ENCODE measurements at regions not wholly inside any gene's neighbourhood (a gene's known extent, or its start where the extent isn't known, plus 50 kb on each side); places are given as distances from the start of the nearest gene placed in this dataset.

DNA sequence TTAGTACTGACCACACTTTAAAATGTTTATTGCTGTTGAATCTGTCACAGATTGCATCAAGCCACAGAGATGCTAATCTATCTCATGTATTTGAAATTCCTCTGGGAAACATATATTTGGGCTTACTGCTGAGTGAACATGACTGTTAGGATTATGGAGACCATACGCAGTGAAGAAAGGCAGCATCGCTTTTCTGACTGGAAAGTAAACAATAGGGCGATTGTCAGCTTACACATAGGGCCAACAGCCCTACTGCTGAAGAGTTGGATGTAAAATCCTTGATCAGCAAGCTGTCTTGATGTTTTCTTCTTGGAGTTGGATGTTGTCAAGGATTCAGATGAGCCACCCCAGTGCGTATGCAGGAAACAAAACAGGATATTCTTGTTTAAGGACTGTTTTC, 368.7 kb upstream of the ADGRL2 start:
- TF ChIP-seq, protein P1, sequence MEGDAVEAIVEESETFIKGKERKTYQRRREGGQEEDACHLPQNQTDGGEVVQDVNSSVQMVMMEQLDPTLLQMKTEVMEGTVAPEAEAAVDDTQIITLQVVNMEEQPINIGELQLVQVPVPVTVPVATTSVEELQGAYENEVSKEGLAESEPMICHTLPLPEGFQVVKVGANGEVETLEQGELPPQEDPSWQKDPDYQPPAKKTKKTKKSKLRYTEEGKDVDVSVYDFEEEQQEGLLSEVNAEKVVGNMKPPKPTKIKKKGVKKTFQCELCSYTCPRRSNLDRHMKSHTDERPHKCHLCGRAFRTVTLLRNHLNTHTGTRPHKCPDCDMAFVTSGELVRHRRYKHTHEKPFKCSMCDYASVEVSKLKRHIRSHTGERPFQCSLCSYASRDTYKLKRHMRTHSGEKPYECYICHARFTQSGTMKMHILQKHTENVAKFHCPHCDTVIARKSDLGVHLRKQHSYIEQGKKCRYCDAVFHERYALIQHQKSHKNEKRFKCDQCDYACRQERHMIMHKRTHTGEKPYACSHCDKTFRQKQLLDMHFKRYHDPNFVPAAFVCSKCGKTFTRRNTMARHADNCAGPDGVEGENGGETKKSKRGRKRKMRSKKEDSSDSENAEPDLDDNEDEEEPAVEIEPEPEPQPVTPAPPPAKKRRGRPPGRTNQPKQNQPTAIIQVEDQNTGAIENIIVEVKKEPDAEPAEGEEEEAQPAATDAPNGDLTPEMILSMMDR (conservative IDR thresholded peaks at IDR 0.05; ENCODE audit: low read depth, low read length) = no peak
- DNase-seq (ENCODE audit: low read depth) = no peak
- no peak overlapping the region for H3K4me3 ChIP-seq (ENCODE audit: low read length)

DNA sequence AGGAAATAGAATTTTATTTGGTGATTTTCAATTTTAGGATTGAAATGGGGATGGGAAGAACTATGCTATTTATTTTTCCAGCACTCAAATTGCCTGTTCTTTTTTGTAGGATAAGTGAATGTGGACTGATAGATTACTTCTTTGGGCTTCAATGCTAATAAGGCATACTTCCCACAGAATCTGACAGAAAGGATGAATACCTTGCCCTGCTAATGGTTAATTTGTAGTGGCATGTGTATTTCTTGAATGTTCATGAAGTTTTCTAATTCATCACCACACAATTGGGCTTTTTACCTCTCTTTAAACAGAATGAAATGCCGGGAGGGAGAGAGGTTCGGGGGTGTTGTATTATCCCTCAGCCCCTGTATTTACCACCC, 369.1 kb upstream of the ADGRL2 start:
- TF ChIP-seq, protein P1 (conservative IDR thresholded peaks at IDR 0.05; ENCODE audit: low read depth, low read length) = no peak
- no peak for DNase-seq (ENCODE audit: low read depth)
- no peak overlapping the region for H3K4me3 ChIP-seq (ENCODE audit: low read length)

DNA sequence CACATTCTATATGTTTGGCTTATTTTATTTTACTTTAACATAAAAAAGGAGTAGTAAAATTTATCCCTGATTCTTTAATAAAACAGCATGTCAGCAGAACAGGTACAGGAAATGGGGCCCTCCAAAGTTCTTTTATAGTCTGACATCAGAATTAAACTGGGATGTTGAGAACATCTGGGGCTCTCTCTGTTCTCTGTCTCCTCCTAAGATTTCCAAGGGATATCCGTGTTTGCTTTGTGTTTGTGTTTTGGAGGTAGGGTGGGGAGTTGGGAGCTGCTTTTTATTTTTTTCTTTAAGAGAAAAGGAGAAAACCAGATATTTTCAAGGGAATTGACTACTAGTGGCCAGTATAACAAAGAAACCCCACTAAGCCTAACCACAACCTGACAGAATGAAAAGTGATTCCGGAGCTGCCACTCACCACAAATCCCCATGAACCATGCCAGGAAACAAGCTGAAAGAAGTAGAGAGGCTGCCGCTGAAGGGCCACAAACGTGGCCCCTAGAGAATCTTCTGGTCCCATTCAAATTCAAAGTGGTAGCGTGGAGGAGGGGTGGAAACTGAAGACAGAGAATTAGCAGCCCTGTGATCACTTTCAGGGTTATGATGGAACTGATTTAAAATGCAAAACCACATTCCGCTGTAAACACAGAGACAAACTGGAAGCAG, 369.6 kb upstream of the ADGRL2 start:
- TF ChIP-seq, protein P1 (conservative IDR thresholded peaks at IDR 0.05; ENCODE audit: low read depth, low read length) = no peak
- DNase-seq (ENCODE audit: low read depth) = no peak
- H3K4me3 ChIP-seq (ENCODE audit: low read length) = no peak overlapping the region

DNA sequence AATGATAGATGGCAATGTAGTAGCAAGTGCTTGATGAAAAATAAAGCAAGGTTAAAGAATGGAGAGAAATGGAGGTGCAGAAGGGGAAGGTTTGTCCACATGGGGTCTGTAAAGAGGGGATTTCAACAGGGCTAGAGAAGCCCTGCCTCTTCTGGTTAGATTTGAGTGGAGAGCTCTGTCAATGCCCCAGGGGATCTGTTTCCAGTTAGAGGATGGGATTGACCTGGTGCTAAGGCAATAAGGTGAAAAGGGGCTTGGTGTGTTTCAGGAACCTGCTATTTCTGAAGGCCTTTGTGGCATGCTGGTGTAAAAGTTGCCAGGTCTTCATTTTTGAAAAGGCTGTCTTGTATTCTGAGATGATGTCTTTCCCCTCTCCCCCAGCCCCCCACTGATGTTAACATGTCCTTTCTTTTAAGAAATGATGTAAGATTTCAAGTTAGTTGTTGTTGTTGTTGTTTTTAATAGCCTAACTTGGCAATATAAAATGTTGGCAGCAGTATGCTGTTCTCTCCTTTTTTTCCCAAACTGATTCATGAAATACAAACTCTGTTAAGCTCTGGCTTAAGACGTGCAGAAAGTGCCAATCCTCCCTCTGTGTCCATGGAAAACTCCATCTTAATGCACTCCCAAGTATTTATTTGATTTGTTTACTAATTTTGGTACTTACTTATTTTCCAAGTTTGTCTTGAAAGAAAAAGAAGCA, 370.3 kb upstream of the ADGRL2 start:
- DNase-seq (ENCODE audit: low read depth) = no peak
- TF ChIP-seq, protein P1 (conservative IDR thresholded peaks at IDR 0.05; ENCODE audit: low read depth, low read length) = no peak
- no peak overlapping the region for H3K4me3 ChIP-seq (ENCODE audit: low read length)

DNA sequence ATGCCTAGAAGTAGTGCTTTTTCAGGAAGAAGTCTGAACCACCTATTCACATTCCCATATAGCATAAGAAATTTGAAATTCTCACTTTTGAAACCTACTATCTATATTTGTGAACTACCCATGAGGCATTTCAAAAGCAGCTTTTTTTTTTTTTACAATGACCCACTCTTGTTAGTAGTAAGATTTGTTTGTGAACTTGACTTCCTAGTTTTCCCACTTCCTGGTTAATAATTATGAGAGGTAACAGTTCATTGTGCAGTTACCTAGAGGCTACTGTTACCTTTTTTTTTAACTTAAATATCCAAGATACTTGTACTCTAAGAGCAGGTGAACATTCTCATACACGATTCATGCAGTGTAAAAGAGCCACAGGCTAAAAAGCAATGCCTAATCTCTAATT, 371.7 kb upstream of the ADGRL2 start:
- no peak overlapping the region for H3K4me3 ChIP-seq (ENCODE audit: low read length)
- DNase-seq (ENCODE audit: low read depth) = no peak
- TF ChIP-seq, protein P1 (conservative IDR thresholded peaks at IDR 0.05; ENCODE audit: low read depth, low read length) = no peak

DNA sequence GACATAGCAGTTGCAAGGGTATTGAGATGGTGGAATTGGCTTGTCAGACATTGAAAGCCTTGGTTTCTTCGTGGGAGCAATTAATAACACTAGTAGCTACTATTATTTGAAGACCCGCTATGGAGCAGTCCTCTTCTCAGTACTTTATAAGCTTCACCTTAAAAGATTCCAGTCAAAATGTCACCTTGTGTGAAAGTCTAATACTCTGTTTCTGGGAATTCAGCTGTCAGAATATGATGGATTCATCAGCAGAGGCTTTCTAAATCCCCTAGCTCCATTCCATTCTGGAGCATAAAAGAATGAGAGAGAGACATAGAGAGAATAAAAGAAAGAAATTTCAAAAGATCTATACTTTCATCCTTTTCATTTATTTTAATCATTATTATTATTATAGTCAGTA, 375.9 kb upstream of the ADGRL2 start:
- TF ChIP-seq, protein P1 (conservative IDR thresholded peaks at IDR 0.05; ENCODE audit: low read depth, low read length) = no peak
- H3K4me3 ChIP-seq (ENCODE audit: low read length) = no peak overlapping the region

DNA sequence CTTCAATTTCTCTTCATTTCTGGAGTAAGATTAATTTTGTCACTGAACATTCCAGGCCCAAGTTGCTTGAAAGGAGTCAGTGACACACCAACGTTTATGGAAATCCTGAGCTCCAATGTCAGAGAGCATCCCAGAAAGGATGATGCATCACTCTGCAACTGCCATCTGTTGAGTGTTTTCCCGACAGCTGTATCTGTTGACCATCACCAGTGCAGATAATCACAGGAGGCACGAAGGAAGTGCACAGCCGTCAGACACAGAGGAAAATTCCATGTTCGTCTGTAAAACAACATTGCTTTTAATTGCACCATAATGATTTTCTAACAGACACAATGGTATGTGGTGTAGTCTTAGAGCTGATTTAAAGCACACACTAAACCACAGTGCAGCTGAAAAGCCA, 376.7 kb upstream of the ADGRL2 start:
- DNase-seq (ENCODE audit: low read depth) = no peak
- TF ChIP-seq, protein P1 (conservative IDR thresholded peaks at IDR 0.05; ENCODE audit: low read depth, low read length) = no peak
- H3K4me3 ChIP-seq (ENCODE audit: low read length) = no peak overlapping the region

More for the DNA sequence above, 375.9 kb upstream of the ADGRL2 start:
- no peak for DNase-seq (ENCODE audit: low read depth)
